ENCODE measurements at regions not wholly inside any gene's neighbourhood (a gene's known extent, or its start where the extent isn't known, plus 50 kb on each side); places are given as distances from the start of the nearest gene placed in this dataset.

DNA sequence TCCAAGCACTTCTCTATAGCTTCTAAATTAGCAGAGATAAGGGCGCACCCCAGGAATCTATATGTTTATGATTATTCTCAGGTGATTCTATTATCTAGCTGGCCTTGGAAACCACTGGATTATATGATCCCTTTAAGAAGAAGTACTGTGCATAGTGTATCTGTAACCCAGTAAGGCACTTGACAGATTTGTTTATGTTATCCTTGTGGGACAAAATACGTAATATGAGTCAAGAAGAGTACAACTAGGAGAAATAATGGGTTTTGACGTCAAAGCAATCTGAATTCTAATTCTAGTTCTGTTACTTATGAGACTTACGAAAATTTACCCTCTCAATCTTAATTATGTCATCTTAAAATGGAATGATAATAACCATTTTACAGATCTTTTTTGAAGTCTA lies 259.6 kb upstream of the NAV3 start:
- Histone ChIP-seq H2AFZ (ENCODE audit: low read depth, low read length) (no peak overlapping the region), H3K27ac (ENCODE audit: insufficient read depth, low read depth, low read length) (no peak overlapping the region), H3K9ac (replicated peaks; ENCODE audit: extremely low read depth, insufficient read depth, low read length) (no peak overlapping the region), H3K36me3 (ENCODE audit: control insufficient read depth in 2 of 2, extremely low read depth in 1 of 2, insufficient read depth in 2 of 2, low read length in 2 of 2) (no peaks in the 10 kb centered on the region), H3K27me3 (ENCODE audit: control insufficient read depth in 2 of 2, insufficient read depth in 2 of 2, low read length in 2 of 2) (no peaks in the 10 kb centered on the region), H3K4me3 (replicated peaks in 1 of 3; ENCODE audit: insufficient read depth in 1 of 3, low read depth in 1 of 3, low read length in 3 of 3) (no peak overlapping the region), H3K9me1 (replicated peaks; ENCODE audit: control insufficient read depth, extremely low read depth, insufficient read depth, low read length) (no peaks in the 10 kb centered on the region), H3K9me3 (replicated peaks; ENCODE audit: control insufficient read depth, insufficient read depth, low read length) (no peaks in the 10 kb centered on the region), H4K20me1 (replicated peaks; ENCODE audit: control insufficient read depth, extremely low read depth, insufficient read depth, low read length) (no peaks in the 10 kb centered on the region), H3K79me2 (ENCODE audit: control insufficient read depth, insufficient read depth, low read length) (no peaks in the 10 kb centered on the region), H3K4me2 (ENCODE audit: insufficient read depth, low read length) (no peak overlapping the region), H3K4me1 (ENCODE audit: control insufficient read depth, extremely low read depth, insufficient read depth, low read length) (no peaks in the 10 kb centered on the region)
- POLR2A ChIA-PET = no interaction called here
- TF ChIP-seq EZH2 (IDR thresholded peaks at IDR 0.05; ENCODE audit: borderline replicate concordance, low read depth, low read length, severe bottlenecking) (no peak), MYC (IDR thresholded peaks at IDR 0.05; ENCODE audit: low read depth, low read length) (no peak), FOS (IDR thresholded peaks at IDR 0.05; ENCODE audit: borderline replicate concordance, insufficient read depth, low read length) (no peak), CTCF (IDR thresholded peaks at IDR 0.05; ENCODE audit: extremely low read depth in 1 of 2, insufficient read depth in 1 of 2, low read depth in 1 of 2, low read length in 2 of 2) (no peak), JUN (IDR thresholded peaks at IDR 0.05; ENCODE audit: borderline replicate concordance, insufficient read depth, insufficient read length, low read depth) (no peak), GATA2 (IDR thresholded peaks at IDR 0.05; ENCODE audit: insufficient read depth, insufficient read length, low read depth, low read length) (no peak), POLR2AphosphoS5 (IDR thresholded peaks at IDR 0.05; ENCODE audit: insufficient read depth, low read depth, low read length) (no peak), POLR2A (IDR thresholded peaks at IDR 0.05; ENCODE audit: low read depth, low read length) (no peak)
- TF ChIP-seq, protein P1, sequence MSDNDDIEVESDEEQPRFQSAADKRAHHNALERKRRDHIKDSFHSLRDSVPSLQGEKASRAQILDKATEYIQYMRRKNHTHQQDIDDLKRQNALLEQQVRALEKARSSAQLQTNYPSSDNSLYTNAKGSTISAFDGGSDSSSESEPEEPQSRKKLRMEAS (IDR thresholded peaks at IDR 0.05; ENCODE audit: insufficient read depth, insufficient read length) = no peak
- CTCF ChIA-PET = no interaction called here
- FAIRE-seq (no peak), DNase-seq (ENCODE audit: low read depth, low spot score) (no peak)
- dilution Hi-C loops (cut with MboI; ENCODE audit: extremely low pct_ligation_motif_present, low sequenced_read_pairs) = no loop called here
- BruUV-seq (replicated peaks) = no TSS peak
- intact Hi-C loops (cut with micrococcal nuclease) = no loop called here

All from endothelial cell of umbilical vein (primary cell).